ENCODE measurements at regions not wholly inside any gene's neighbourhood (a gene's known extent, or its start where the extent isn't known, plus 50 kb on each side); places are given as distances from the start of the nearest gene placed in this dataset.

GRCh38 chr6:134394905-134395304 lies 77.0 kb upstream of the SGK1 start:
- no peak for TF ChIP-seq POLR2A (IDR thresholded peaks at IDR 0.05)
- no peak for TF ChIP-seq CTCF (IDR thresholded peaks at IDR 0.05 in 8 of 11, conservative IDR thresholded peaks at IDR 0.05 in 3 of 11)

All from spleen (tissue), 7 donors.